ENCODE measurements at regions not wholly inside any gene's neighbourhood (a gene's known extent, or its start where the extent isn't known, plus 50 kb on each side); places are given as distances from the start of the nearest gene placed in this dataset.

DNA sequence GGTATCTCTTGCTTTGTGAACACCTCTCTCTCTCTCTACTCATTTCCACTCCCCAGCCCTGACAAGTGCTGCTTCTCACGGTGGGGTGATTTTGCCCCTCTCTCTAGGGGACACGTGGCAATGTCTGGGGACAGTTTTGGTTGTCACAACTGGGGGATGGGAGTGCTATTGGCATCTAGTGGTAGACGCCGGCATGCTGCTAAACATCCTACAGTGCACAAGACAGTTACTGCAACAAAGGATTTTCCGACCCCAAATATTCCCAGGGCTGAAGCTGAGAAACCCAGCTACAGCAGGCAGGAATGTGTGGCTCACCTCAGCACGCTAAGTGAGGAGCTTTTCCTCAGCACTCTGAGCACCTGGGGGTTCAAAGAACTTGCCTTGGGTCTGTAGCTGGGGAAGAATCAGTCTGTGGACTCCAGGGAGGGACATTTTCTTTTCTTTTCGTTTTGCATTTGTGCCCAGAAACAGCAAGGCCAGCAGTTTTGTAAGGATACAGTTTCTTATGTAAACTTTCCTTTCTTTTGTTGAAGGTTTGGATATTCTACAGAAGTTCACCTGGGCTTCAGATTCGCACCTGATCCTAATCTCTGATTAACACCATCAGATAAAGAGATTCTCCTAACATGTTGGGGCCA, 246.9 kb upstream of the ZFP64 start:
- no peaks in the 10 kb centered on the region for H3K4me1 ChIP-seq (ENCODE audit: insufficient read depth, low read length)
- H3K4me2 ChIP-seq (ENCODE audit: insufficient read depth, low read length), result no peak overlapping the region
- no peaks in the 10 kb centered on the region for H4K20me1 ChIP-seq (ENCODE audit: insufficient read depth, low read length)
- H3K36me3 ChIP-seq (ENCODE audit: insufficient read depth, low read length), result no peaks in the 10 kb centered on the region
- no peaks in the 10 kb centered on the region for H3K27me3 ChIP-seq (ENCODE audit: insufficient read depth, low read length)
- H3K27ac ChIP-seq (ENCODE audit: low read depth, low read length), result no peak overlapping the region
- H3K4me3 ChIP-seq (ENCODE audit: insufficient read depth, low read length), result no peak overlapping the region
- H3K9me3 ChIP-seq (ENCODE audit: low read depth, low read length), result no peaks in the 10 kb centered on the region
- DNase-seq (ENCODE audit: insufficient read length, low spot score, missing footprints), result no peak
- TF ChIP-seq, protein P1, sequence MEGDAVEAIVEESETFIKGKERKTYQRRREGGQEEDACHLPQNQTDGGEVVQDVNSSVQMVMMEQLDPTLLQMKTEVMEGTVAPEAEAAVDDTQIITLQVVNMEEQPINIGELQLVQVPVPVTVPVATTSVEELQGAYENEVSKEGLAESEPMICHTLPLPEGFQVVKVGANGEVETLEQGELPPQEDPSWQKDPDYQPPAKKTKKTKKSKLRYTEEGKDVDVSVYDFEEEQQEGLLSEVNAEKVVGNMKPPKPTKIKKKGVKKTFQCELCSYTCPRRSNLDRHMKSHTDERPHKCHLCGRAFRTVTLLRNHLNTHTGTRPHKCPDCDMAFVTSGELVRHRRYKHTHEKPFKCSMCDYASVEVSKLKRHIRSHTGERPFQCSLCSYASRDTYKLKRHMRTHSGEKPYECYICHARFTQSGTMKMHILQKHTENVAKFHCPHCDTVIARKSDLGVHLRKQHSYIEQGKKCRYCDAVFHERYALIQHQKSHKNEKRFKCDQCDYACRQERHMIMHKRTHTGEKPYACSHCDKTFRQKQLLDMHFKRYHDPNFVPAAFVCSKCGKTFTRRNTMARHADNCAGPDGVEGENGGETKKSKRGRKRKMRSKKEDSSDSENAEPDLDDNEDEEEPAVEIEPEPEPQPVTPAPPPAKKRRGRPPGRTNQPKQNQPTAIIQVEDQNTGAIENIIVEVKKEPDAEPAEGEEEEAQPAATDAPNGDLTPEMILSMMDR (IDR thresholded peaks at IDR 0.05; ENCODE audit: extremely low read depth, low read depth, low read length), result no peak
- no peaks in the 10 kb centered on the region for H3K79me2 ChIP-seq (ENCODE audit: insufficient read depth, low read length)
- no peak overlapping the region for H2AFZ ChIP-seq (ENCODE audit: low read length)

DNA sequence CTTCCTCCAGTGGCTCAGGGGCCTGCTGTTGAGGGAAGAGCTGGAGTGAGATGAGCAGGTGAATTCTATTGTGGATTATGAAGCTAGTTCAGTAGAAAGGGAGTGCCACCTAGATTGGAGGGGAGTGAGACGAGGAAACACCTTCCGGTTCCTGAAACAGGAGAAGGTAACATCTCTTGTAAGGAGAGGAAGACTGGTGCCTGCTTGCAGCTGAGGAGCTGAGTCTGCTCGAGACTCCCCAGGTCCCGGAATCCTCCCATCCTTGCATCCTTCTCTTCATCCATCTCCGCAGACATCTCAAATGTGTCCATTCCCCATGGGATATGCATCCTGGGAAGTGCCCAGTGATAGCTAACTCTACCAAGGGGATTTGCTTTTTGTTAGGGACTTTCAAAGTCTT, 242.9 kb upstream of the ZFP64 start:
- H3K9me3 ChIP-seq (ENCODE audit: low read depth, low read length), result no peaks in the 10 kb centered on the region
- no peak overlapping the region for H3K4me2 ChIP-seq (ENCODE audit: insufficient read depth, low read length)
- DNase-seq (ENCODE audit: insufficient read length, low spot score, missing footprints), result no peak
- H3K36me3 ChIP-seq (ENCODE audit: insufficient read depth, low read length), result no peaks in the 10 kb centered on the region
- TF ChIP-seq, protein P1 (IDR thresholded peaks at IDR 0.05; ENCODE audit: extremely low read depth, low read depth, low read length), result no peak
- H3K27ac ChIP-seq (ENCODE audit: low read depth, low read length), result no peak overlapping the region
- H3K4me3 ChIP-seq (ENCODE audit: insufficient read depth, low read length), result no peak overlapping the region
- H3K79me2 ChIP-seq (ENCODE audit: insufficient read depth, low read length), result no peaks in the 10 kb centered on the region
- H3K27me3 ChIP-seq (ENCODE audit: insufficient read depth, low read length), result no peaks in the 10 kb centered on the region
- no peaks in the 10 kb centered on the region for H3K4me1 ChIP-seq (ENCODE audit: insufficient read depth, low read length)
- H2AFZ ChIP-seq (ENCODE audit: low read length), result no peak overlapping the region
- H4K20me1 ChIP-seq (ENCODE audit: insufficient read depth, low read length), result no peaks in the 10 kb centered on the region

GRCh38 chr20:52434041-52434425, 242.5 kb upstream of the ZFP64 start:
- H3K27ac ChIP-seq (ENCODE audit: low read depth, low read length), result no peak overlapping the region
- DNase-seq (ENCODE audit: insufficient read length, low spot score, missing footprints), result no peak

DNA sequence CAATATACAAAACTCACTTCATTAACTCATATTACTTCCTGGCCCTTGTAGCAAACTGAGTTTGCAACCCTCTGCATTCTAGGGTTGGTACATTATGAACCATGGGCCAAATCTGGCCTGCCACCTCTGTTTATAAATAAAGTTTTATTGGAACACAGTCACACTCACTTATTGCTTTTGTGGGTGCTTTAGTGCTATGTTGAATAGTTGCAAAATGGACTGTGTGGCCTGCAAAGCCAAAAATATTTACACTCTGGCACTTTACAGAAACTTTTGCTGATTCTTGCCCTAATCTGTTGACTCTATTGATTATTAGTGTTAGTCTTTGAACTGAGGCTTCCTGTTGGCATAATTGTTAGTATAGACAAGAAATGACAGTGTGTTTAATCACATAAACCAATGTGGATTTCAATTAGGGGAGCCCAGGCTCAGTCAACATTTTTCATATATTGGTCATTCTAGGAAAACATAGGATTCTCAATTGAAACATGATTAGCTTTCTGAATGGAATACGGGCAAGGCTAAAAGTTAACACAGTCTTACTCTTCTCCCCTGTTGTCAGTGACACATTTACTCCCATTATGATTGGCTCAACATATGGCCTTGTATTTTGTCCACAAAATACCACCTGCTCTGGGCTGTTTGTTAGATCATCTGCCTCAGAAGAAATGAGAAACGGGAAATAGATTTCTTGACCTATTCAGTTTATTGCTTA, 241.9 kb upstream of the ZFP64 start:
- H3K4me1 ChIP-seq (ENCODE audit: insufficient read depth, low read length), result no peaks in the 10 kb centered on the region
- H3K9me3 ChIP-seq (ENCODE audit: low read depth, low read length), result no peaks in the 10 kb centered on the region
- no peaks in the 10 kb centered on the region for H3K79me2 ChIP-seq (ENCODE audit: insufficient read depth, low read length)
- H4K20me1 ChIP-seq (ENCODE audit: insufficient read depth, low read length), result no peaks in the 10 kb centered on the region
- no peak overlapping the region for H3K4me3 ChIP-seq (ENCODE audit: insufficient read depth, low read length)
- TF ChIP-seq, protein P1 (IDR thresholded peaks at IDR 0.05; ENCODE audit: extremely low read depth, low read depth, low read length), result no peak
- no peak overlapping the region for H3K4me2 ChIP-seq (ENCODE audit: insufficient read depth, low read length)
- DNase-seq (ENCODE audit: insufficient read length, low spot score, missing footprints), result no peak
- H3K27me3 ChIP-seq (ENCODE audit: insufficient read depth, low read length), result no peaks in the 10 kb centered on the region
- no peak overlapping the region for H2AFZ ChIP-seq (ENCODE audit: low read length)
- H3K36me3 ChIP-seq (ENCODE audit: insufficient read depth, low read length), result no peaks in the 10 kb centered on the region
- H3K27ac ChIP-seq (ENCODE audit: low read depth, low read length), result no peak overlapping the region

More at GRCh38 chr20:52434041-52434425, 242.5 kb upstream of the ZFP64 start:
- no peak overlapping the region for H2AFZ ChIP-seq (ENCODE audit: low read length)
- H3K4me2 ChIP-seq (ENCODE audit: insufficient read depth, low read length), result no peak overlapping the region
- no peaks in the 10 kb centered on the region for H3K36me3 ChIP-seq (ENCODE audit: insufficient read depth, low read length)
- no peaks in the 10 kb centered on the region for H3K4me1 ChIP-seq (ENCODE audit: insufficient read depth, low read length)
- H3K27me3 ChIP-seq (ENCODE audit: insufficient read depth, low read length), result no peaks in the 10 kb centered on the region
- no peak overlapping the region for H3K4me3 ChIP-seq (ENCODE audit: insufficient read depth, low read length)
- TF ChIP-seq, protein P1 (IDR thresholded peaks at IDR 0.05; ENCODE audit: extremely low read depth, low read depth, low read length), result no peak
- no peaks in the 10 kb centered on the region for H3K79me2 ChIP-seq (ENCODE audit: insufficient read depth, low read length)
- H4K20me1 ChIP-seq (ENCODE audit: insufficient read depth, low read length), result no peaks in the 10 kb centered on the region
- H3K9me3 ChIP-seq (ENCODE audit: low read depth, low read length), result no peaks in the 10 kb centered on the region

Measured in osteoblast (primary cell).